ENCODE measurements at regions not wholly inside any gene's neighbourhood (a gene's known extent, or its start where the extent isn't known, plus 50 kb on each side); places are given as distances from the start of the nearest gene placed in this dataset.

DNA sequence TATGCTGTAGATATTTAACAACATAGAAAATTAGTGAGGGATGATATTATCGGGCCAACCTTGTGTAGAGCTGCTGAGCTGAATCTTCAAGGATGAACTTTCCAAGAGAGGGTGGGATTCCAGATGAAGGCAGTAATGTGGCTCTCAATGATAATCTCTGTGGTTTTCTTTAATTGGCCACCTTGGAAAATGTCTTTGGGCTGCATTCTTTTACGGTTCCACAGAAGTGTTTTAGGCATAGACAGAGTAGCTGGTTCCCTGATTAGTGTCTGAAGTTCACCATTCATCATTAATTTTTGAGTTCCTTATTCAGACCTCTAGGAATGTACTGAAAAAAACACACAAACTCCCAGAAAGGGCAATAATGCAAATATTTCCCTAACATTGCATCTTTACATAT lies 1566.9 kb upstream of the PIK3C3 start:
- no peak for DNase-seq

DNA sequence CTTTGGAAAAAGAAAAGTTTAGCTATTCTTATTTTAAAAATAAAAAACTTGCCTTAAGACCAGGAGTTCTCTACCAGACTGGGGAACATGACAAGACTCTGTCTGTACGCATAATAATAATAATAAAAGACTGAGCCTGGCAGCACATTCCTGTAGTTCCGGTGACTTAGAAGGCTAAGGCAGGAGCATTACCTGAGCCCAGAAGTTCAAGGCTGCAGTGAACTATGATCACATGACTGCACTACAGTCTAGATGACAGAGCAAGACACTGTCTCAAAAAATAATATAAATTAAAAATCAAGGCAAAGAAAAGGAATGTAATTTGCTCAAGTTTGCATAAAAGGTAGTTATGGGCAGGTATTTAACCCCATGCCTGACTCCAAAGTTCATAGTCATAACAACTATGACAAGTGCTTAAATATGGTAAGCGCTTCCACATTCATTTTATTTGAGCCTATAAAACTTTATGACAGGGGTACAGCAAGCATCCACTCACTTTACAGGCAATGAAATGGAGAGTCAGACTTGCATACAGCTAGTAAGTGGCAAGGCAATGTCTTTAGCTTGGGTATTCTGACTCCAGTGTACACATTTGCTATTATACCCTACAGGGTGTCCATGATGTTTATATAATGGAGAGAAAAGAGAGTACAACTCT lies 1567.8 kb upstream of the PIK3C3 start:
- no peak for DNase-seq

DNA sequence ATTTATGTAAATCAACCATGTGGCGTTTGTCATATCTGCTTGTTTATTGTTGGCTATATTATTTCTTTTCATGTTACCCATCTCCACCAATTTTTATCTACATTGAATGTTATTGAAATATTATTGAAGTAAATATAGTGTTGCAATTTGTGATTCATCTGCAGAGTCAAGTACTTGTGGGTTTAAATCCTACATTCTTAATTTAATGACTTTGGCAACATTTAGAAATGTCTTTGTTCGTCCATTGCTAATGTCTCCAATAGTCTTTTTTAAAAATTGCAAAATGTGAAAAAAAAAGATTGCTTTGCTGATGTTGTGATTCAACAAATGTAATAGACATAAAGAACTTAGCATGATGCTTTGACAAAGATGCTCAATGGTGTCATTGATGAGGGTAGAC lies 1572.8 kb upstream of the PIK3C3 start:
- no peak for DNase-seq

DNA sequence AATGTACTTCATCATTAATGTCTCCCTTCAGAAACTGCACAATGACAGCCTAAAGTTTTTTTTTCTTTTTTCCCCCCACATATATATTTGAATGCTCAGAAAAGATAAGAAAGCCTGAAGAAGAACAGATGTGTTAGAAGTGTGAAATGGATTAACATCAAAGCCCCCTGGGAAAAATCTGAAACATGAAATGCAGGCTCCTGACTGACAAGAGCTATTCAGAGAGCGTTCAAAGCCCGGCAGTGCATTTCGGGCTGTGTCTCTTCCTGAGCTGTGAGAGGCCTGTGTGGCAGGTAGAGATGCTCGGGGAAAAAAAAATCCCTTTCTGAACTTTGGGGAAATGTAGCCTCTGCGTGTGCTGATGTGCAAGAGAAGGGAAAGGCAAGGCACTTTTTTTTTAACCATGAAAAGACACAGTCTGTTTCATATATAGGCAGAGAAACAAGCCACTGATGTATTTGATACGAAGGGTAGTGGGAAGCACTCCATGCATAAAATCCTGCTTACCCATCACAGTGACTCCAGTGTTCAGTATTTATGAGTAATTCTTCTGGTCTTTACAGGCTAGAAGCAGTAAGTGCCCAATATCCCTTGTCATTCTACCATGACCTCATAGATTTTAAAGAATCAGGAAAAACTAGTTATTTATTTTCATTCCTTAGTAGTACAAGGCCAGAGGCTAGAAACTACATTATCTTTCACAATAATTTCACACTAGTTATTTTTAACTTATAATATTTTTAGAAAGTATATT lies 1574.2 kb upstream of the PIK3C3 start:
- DNase-seq = no peak

DNA sequence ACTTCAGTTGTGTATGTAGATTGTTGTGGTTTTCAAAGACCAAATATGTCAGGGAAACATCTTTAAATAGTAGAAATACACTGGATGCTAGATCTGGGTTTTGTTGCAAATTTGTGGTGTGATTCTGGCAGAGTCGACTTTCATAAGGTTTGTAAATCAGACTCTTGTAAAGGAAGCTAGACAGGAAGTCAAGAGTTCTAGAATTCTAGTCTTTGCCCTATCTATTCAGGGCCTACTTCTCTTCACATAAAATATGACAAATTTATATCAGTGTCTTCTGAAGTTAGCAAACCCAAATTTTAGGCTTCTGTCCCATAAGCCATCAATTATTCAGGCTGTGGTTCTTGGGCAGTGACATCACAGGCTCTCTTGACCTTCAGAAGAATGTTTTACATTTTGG lies 1579.2 kb upstream of the PIK3C3 start:
- DNase-seq = no peak

DNA sequence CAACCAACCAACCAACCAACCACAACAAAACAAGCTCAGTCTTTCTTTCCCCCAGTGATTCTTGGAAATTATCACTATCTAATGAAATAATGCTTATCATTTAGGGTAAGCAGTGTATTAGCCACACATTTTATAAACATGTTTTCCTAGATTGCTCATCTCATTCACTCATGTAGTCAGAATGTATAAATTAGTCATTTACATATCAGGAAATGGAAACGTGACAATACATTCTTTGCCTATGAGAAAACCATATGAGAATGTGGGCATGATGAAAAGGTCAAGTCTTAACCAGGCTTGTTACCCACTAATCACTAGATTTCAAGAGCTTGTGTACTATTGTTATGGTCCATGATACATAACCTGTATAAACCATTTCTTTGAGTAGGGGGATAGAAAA lies 1583.4 kb upstream of the PIK3C3 start:
- DNase-seq = peak; percentile 61

DNA sequence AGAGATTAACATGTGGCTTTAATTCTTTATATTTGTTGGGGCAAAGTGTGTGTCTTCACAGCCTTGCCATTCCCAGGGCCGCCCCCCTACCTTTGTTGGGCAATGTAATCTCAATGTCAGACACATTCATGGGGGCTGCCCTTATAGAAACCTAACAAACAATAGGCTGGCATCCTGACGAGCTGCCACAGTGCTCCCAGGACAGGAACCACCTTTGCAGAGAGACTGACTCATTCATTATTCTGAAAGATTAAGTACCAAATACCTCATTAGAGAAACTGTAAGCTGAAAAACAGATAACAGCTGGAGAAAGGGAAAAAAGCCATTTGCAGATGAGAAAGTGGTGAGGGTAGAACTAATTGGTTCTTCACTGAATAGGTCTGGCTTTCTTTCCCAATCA lies 1587.5 kb upstream of the PIK3C3 start:
- no peak for DNase-seq

DNA sequence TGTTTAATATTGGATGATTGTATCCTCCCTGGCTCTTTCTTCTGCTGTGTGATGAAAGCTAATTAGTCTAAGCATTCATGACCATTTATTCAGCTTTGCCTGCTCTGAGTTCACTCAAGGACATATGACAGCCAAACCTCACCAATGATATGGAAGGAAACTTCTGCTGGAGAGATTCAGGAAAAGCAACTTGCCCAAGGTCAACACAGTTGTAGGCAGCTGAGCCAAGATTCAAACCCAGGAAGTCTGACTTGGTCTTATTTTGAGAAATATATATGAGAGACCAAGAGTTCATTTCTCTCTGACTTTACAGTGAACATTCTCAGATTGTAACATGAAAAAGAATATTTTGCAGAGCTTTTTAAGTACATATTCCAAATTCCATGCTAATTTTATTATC lies 1588.5 kb upstream of the PIK3C3 start:
- no peak for DNase-seq

DNA sequence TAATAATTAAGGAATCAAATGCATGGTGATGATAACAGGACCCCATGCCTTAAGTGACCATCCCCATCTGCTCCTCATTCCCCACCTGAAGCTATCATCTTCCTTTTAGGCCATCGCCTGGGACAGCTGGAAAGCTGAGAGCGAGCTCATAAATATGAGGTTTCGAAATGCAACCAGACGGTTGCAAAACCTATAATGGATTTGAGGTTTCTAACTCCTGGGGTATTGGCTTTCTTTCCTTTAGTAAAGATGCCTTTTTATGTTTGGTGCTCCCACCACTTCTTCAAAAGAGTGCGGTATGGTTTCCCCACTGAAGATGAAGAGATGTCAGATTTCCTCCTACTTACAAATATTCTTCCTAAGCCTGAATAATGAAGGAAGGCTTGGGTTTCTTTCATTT lies 1589.5 kb upstream of the PIK3C3 start:
- no peak for DNase-seq

DNA sequence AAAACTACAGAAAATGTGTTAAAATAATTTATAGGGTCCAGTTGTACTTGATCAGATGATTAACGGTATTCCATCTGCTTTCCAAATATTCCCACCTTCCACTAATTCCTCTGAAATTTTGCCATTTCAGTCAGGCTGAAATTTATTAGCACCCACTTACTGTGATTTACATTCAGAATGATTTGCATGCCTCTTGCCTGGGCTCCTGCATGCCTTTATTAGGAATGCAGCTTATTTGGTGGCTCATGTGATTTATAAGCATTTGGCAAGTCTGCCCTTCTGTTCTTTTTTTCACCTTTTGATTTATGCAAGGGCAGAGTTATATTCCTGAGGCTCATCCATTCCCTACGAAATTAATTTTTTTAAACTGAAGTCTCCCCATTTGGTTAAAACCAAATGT lies 1594.5 kb upstream of the PIK3C3 start:
- no peak for DNase-seq

DNA sequence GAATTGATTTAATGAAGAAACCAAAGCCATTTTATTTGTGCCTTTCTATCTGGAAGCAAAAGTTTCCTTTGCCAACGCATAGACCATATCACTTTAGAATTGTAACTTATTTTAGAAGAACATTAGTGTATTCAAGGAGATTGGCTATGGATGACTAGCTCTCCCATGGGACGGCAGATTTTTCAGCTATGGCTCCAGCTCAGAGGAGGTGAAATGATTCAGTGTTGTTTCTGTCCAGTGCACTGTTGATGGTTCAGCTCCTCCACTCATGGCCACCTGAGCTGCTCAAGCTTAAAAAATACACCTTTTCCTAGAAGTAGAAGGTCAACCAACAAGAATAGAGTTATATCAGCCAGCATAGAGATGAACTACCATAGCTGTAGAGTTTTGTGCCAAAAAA lies 1597.5 kb upstream of the PIK3C3 start:
- no peak for DNase-seq

DNA sequence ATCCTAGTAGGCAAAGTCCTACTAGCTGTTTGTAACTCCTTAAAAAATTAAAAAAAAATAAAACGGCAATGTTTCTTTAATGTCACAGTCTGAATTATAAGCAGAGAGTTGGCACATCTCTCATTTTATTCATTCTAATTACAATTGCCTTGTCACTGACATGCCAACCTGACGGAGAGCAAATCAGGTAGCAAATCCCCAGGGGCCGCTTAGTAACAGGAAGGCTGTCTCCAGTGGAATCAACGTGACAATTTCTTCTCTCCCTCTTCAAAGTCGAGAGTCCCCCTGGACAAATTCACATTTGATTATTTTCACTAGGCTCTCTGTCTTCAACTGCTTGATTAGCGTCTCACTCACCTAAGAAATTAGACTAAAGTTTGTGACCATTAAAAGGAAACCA lies 1598.9 kb upstream of the PIK3C3 start:
- no peak for DNase-seq

DNA sequence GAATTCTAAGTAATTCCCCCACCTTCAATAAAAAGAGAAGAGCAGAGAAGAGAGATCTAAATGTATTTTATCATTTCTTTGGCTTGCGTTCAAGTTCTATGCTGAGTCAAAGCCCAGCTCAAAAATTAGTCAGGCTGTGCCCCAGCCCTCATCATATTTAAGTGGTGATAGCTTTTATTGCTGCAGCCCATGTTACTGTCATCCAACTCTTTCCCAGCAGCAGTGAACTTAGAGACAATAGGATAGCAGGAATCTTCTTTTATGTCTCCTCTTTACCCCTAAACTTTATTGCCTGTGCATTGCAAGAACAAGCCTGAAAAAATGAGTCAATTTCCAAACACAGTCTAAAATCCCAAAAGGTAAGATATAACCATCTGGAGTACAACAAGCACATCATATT lies 1599.3 kb upstream of the PIK3C3 start:
- DNase-seq = peak; percentile 14

DNA sequence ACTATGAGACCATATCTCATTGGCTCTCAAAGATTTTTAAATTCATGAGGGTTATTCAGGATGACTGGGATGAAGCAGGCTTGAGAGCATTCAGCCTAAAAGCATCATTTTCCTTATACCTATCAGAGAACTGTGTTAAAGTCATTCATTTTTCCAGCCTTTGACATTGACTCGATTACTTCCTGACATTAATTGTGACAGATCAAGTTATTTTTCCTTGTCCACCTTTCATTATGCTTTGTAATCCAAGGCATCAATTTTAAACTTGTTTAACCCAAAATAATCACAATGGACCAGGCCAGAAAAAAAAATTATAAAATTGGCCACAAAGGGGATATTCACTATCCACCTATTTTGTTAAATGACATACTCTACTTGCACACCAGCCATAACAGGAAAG lies 1606.8 kb upstream of the PIK3C3 start:
- DNase-seq = no peak

DNA sequence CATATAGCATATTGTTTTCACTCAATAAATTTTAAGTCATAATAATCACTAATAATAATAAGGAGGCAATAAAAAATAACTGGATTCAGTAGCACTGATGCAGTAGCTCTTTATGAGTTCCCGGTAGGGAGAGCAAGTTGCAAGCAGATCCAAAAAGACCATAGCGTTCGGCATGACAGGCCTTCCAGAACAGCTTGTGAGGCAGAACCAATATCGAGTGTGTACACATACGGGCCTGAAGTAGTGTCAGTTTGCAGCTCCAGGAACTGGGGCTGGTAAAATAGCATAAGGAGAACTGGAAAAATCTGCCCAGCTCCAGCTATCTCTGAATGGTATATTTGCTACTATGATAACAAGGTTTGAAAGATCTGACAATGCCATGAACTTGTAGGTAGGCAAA lies 1607.8 kb upstream of the PIK3C3 start:
- DNase-seq = no peak

DNA sequence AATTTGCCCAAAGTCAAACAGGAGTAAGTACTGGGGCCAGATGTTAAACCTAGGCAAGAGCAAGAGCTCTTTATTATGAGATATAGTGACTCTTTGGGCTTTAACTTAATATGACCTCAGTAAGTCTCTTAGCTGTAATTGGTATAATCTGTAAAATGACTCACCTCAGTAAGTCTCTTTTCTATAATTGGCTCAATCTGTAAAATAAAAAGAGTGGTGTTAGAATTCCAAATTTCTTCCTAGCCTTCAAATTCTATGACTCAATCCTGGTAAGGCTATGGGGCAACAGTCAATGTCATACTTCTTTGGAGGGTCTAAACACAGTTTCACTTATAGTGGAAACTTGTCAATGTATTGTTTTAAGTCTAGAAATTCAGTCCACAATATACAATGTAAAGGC lies 1608.9 kb upstream of the PIK3C3 start:
- no peak for DNase-seq

DNA sequence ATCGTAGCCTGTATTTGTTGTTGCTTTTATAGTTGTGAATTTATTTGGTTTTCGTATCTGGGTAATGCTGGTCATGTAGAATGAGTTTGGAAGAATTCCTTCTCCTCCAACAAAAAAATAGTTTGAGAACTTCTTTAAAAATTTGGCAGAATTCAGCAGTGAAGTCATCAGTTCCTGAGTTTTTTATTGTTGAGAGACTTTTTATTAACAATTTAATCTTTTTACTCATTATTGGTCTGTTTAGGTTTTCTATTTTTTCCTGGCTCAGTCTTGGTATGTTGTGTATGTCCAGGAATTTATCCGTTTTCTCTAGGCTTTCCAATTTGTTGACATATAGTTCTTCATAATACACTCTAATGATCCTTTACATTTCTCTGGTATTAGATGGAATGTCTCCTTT lies 1613.3 kb upstream of the PIK3C3 start:
- DNase-seq = no peak

DNA sequence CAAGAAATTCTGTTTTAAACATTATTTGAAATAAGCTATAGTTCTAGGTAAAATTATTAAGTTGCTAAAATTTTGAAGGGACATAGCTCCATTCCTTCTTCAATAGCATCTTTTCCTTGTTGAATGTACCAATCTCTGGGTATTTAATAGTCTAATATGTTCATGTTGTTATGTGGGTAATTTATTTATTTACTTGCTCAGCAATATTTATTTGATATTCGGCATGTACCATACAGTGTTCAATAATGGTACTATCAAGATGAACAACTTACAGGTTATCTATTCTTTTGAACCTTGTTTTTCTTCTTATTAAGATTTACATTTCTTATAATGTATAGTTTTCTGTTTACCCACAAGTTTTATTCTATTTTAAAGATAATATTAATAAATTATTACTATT lies 1616.8 kb upstream of the PIK3C3 start:
- DNase-seq = no peak

DNA sequence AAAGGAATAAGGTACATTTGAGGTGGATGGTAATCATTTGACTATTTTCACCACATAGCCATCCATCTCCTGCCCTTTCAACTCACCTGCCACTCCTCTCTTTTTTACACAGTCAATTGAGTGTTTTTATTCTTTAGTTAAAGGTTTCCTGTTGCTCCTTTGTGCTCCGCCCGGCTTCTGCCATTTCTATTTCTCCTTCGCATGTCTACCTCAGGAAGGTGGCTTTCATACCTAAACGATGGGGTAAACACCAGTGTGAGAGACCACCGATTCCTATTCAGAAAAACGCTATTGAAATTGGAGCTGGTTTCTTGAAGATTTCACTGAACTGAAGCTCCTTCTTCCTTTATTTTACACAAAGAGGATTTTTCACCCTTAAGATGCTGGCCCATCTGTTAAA lies 1628.0 kb upstream of the PIK3C3 start:
- DNase-seq = no peak

DNA sequence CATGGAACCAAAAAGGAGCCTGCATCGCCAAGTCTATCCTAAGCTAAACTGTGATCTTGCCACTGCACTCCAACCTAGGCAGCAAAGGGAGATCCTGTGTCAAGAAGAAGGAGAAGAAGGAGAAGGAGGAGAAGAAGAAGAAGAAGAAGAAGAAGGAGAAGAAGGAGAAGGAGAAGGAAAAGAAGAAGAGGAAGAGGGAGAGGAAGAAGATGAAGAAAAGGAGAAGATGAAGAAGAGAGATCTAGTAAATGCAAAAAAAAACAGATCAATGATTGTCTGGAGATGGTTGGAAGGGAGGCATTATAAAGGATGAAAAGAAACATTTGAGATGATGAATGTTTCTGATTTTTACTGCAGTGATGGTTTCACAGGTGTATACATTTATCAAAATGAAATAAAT lies 1629.0 kb upstream of the PIK3C3 start:
- no peak for DNase-seq

DNA sequence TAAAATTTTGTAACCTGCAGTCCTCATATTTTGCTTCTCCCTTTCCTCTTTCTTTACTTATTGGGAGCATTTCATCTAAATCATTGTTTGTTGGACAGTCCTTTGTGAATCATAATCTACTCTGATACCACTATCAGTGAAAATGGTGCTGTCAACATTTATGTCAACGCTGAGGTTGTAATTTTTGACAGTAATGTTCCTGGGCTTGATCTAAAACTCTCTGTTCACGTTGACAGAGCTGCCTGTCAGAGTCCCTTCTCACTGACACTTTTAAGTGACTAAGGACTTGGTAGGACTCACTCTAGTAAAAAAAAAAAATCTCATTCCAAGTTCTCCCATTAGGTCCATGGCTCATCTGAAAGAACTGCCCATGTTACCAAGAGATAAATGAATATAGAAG lies 1640.8 kb upstream of the PIK3C3 start:
- no peak for DNase-seq

DNA sequence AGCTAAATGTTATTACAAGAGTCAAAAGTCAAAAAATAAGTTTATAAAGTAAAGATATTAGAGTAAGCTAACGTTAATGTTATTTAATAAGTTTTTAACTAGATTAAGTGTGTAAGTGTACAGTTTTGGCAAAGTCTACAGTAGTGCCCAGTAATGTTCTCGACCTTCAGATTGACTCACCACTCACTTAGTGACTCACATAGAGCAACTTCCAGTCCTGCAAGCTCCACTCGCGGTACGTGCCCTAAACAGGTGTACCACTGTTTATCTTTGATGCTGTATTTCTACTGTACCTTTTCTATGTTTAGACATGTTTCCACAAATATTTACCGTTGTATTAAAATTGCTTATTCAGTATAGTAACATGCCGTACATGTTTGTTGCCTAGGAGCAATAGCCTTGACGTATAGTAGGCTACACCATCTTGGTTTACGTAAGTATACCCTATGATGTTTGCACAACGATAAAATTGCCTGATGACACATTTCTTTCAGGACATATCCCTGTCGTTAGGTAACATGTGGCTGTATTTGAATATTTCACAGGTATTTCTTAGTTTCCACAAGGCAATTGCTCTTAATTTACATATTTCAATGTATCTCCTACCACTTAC lies 1641.9 kb upstream of the PIK3C3 start:
- no peak for DNase-seq

DNA sequence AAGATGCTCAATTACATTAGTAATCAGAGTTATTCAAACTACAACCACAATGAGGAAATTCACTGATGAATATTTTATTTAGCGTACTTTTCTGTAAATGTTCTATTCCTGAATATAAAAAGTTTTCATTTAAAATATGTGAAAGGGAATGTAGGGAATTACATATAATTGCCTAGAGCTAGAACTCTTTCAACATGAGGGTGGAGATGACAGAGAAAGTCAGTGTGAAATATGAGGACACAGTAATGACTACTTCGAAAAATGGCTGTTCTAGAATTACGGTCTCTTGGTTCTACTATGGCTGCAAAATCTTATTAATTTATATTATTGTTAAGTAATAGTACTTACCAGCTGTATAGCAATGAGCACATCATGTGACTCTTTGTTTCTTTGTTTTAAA lies 1647.4 kb upstream of the PIK3C3 start:
- DNase-seq = no peak

DNA sequence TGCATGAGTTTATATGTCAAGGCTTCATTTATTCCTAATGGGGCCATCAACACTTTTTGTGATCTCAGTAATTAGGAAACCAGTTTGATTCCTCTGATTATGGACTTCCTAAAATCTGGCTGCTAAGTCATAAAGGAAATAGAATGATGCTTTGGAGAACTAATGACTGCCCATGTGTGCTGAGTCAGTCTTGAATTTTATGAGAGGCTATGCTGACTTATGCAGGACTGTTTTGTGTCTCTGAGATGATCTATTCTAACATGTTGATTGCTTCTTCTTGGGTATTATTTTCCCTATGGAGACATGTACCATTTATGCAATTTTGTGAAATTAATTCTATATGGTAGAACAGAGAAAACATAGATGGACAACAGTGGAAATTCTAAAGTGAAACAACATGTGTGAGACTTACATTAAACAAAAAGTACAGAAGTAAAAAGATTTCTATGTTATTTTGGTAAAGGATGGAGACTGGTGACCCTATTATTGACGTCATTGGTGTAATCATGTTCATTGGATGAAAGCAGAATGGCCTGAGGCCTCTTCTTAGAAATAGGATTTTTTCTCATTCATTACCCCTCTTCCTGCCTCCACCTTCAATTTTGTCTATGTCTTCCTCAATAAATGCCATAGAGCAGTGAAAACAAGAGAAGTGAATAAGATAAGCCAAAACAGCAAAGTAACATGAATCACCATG lies 1658.2 kb upstream of the PIK3C3 start:
- no peak for DNase-seq
